OCI-LY7 (cell line): ENCODE measurements at regions not wholly inside any gene's neighbourhood (a gene's known extent, or its start where the extent isn't known, plus 50 kb on each side); places are given as distances from the start of the nearest gene placed in this dataset.

ENCODE experiments used
- BruUV-seq: library from RNA; stranded (reverse); fragments of 400-500 nt; replicated peaks from 2 replicates; lab custom pipeline; 2021; lab: Mats Ljungman, UMichigan
- CTCF ChIA-PET: fragments of 300-600 bp; sonication (Branson Sonifier 250); formaldehyde crosslinking; loops from one replicate; lab custom pipeline; 2022; ENCODE audit warnings: antibody characterized with exemption; ENCODE audit not compliant: unreplicated experiment; lab: Charles Lee
- POLR2A ChIA-PET: fragments of 300-600 bp; sonication (Branson Sonifier 250); formaldehyde crosslinking; loops from one replicate; lab custom pipeline; 2022; ENCODE audit warnings: antibody characterized with exemption; lab: Charles Lee
- DNase-seq: peaks from one replicate; pipeline ENCODE4 v3.0.0-alpha.2; 2015; ENCODE audit warnings: low spot score
- H2AFZ ChIP-seq: fragments of 200-600 bp; sonication (generic), shearing (Covaris generic); 2 replicates; pipeline ENCODE4 v1.6.1; 2014; ENCODE audit warnings: mild to moderate bottlenecking, antibody characterized with exemption, low read length, moderate library complexity
- H3K27ac ChIP-seq: fragments of 200-600 bp; sonication (generic); 2 replicates; pipeline ENCODE4 v1.5.1; 2014; ENCODE audit warnings: mixed run types, low read depth, mild to moderate bottlenecking, moderate library complexity, low read length, inconsistent platforms; ENCODE audit not compliant: poor library complexity, severe bottlenecking
- H3K36me3 ChIP-seq: fragments of 200-600 bp; sonication (generic); 2 replicates; pipeline ENCODE4 v1.6.1; 2014; ENCODE audit warnings: mild to moderate bottlenecking, antibody characterized with exemption, low read length, moderate library complexity, mixed read lengths; ENCODE audit not compliant: insufficient read depth
- H3K4me1 ChIP-seq: fragments of 200-600 bp; sonication (generic); 2 replicates; pipeline ENCODE4 v1.5.1; 2014; ENCODE audit warnings: mild to moderate bottlenecking, low read length; ENCODE audit not compliant: insufficient read depth, poor library complexity, severe bottlenecking
- H3K4me2 ChIP-seq: fragments of 200-600 bp; sonication (generic); 2 replicates; pipeline ENCODE4 v1.6.1; 2014; ENCODE audit warnings: mild to moderate bottlenecking, low read length
- H3K4me3 ChIP-seq: fragments of 200-600 bp; sonication (generic); 2 replicates; pipeline ENCODE4 v1.5.1; 2014; ENCODE audit warnings: mild to moderate bottlenecking, low read depth, low read length; ENCODE audit not compliant: poor library complexity, severe bottlenecking
- H3K79me2 ChIP-seq: fragments of 200-600 bp; sonication (generic); 2 replicates; pipeline ENCODE4 v1.6.1; 2016; ENCODE audit warnings: low read depth, mild to moderate bottlenecking, low read length, moderate library complexity, mixed read lengths; ENCODE audit not compliant: insufficient read depth
- H3K9me2 ChIP-seq: fragments of 200-600 bp; sonication (generic); 2 replicates; pipeline ENCODE4 v1.6.1; 2016; ENCODE audit warnings: mild to moderate bottlenecking, low read length, mixed read lengths; ENCODE audit not compliant: insufficient read depth
- H3K9me3 ChIP-seq: fragments of 200-600 bp; sonication (generic); 2 replicates; pipeline ENCODE4 v1.6.1; 2014; ENCODE audit warnings: mild to moderate bottlenecking, mixed run types, low read length, mixed read lengths
- H4K20me1 ChIP-seq: fragments of 200-600 bp; sonication (generic); 2 replicates; pipeline ENCODE4 v1.6.1; 2014; ENCODE audit warnings: mild to moderate bottlenecking, antibody characterized with exemption, low read length, moderate library complexity, mixed read lengths; ENCODE audit not compliant: insufficient read depth
- CTCF ChIP-seq: fragments of 200-600 bp; sonication (generic); conservative IDR thresholded peaks from 2 replicates; pipeline ENCODE4 v1.5.1; 2014; ENCODE audit warnings: mild to moderate bottlenecking, antibody characterized with exemption, low read length, moderate library complexity, mixed read lengths
- EZH2phosphoT487 ChIP-seq: fragments of 200-600 bp; sonication (generic); IDR thresholded peaks from 2 replicates; pipeline ENCODE4 v1.6.1; 2018; ENCODE audit warnings: low read depth, borderline replicate concordance, mild to moderate bottlenecking, mixed run types, antibody characterized with exemption, low read length, moderate library complexity, mixed read lengths
- intact Hi-C: fragments of 100-400 bp; cut with micrococcal nuclease; formaldehyde crosslinking; loops from one replicate; pipeline ENCODE4 v1.10.0; 2022; ENCODE audit not compliant: unreplicated experiment

GRCh38 chr14:98501335-98501734 is 770.7 kb downstream of the BCL11B start:
- H3K27ac ChIP-seq: no peak overlapping the region
- no peaks in the 10 kb centered on the region for H3K4me1 ChIP-seq
- no TSS peak for BruUV-seq
- no peak for DNase-seq
- no peaks in the 10 kb centered on the region for H4K20me1 ChIP-seq
- H3K9me3 ChIP-seq: no peaks in the 10 kb centered on the region
- ChIA-PET CTCF (no interaction called here), POLR2A (no interaction called here)
- no peak overlapping the region for H3K4me2 ChIP-seq
- no peaks in the 10 kb centered on the region for H3K79me2 ChIP-seq
- intact Hi-C loops: no loop called here
- no peak overlapping the region for H2AFZ ChIP-seq
- TF ChIP-seq EZH2phosphoT487 (no peak), CTCF (no peak)
- no peak overlapping the region for H3K4me3 ChIP-seq
- H3K9me2 ChIP-seq: no peaks in the 10 kb centered on the region
- no peaks in the 10 kb centered on the region for H3K36me3 ChIP-seq

GRCh38 chr14:98501836-98502235 is 770.2 kb downstream of the BCL11B start:
- Histone ChIP-seq H3K36me3 (no peaks in the 10 kb centered on the region), H3K4me1 (no peaks in the 10 kb centered on the region), H3K27ac (no peak overlapping the region), H3K4me3 (no peak overlapping the region), H3K9me2 (no peaks in the 10 kb centered on the region), H2AFZ (no peak overlapping the region), H3K9me3 (no peaks in the 10 kb centered on the region), H3K79me2 (no peaks in the 10 kb centered on the region), H4K20me1 (no peaks in the 10 kb centered on the region), H3K4me2 (no peak overlapping the region)
- intact Hi-C loops: no loop called here
- POLR2A ChIA-PET: no interaction called here
- DNase-seq: no peak
- CTCF ChIA-PET: no interaction called here
- TF ChIP-seq CTCF: no peak
- TF ChIP-seq EZH2phosphoT487: no peak
- BruUV-seq: no TSS peak

GRCh38 chr14:98503086-98503815 is 768.7 kb downstream of the BCL11B start:
- Histone ChIP-seq H4K20me1 (no peaks in the 10 kb centered on the region), H3K4me3 (no peak overlapping the region), H2AFZ (no peak overlapping the region), H3K36me3 (no peaks in the 10 kb centered on the region), H3K4me2 (no peak overlapping the region), H3K79me2 (no peaks in the 10 kb centered on the region), H3K27ac (no peak overlapping the region), H3K4me1 (no peaks in the 10 kb centered on the region), H3K9me3 (no peaks in the 10 kb centered on the region), H3K9me2 (no peaks in the 10 kb centered on the region)
- CTCF ChIA-PET: no interaction called here
- POLR2A ChIA-PET: no interaction called here
- no peak for DNase-seq
- TF ChIP-seq EZH2phosphoT487 (no peak), CTCF (no peak)
- BruUV-seq: no TSS peak
- intact Hi-C loops: no loop called here
